ENCODE measurements at regions not wholly inside any gene's neighbourhood (a gene's known extent, or its start where the extent isn't known, plus 50 kb on each side); places are given as distances from the start of the nearest gene placed in this dataset.

DNA sequence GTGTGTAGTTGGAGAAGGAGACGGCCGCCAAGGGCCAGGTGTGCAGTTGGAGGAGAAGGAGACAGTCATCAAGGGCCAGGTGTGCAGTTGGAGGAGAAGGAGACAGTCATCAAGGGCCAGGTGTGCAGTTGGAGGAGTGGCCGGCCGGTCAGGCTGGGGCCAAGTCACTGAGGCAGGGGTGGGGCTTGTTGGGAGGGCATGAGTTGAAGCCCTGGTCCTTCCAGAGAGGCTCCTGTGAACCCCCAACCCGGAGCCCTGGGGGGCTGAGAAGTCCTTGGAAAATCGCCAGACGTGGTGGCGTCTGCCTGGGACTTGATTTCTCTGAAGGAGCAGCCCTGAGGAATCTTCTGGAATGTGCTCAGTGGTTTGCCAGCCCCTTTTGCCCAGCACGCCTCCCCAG, 1320.5 kb downstream of the BRD1 start:
- TF ChIP-seq, protein P1, sequence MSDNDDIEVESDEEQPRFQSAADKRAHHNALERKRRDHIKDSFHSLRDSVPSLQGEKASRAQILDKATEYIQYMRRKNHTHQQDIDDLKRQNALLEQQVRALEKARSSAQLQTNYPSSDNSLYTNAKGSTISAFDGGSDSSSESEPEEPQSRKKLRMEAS (IDR thresholded peaks at IDR 0.05; ENCODE audit: low read depth, low read length) = no peak
- TF ChIP-seq, protein P2, sequence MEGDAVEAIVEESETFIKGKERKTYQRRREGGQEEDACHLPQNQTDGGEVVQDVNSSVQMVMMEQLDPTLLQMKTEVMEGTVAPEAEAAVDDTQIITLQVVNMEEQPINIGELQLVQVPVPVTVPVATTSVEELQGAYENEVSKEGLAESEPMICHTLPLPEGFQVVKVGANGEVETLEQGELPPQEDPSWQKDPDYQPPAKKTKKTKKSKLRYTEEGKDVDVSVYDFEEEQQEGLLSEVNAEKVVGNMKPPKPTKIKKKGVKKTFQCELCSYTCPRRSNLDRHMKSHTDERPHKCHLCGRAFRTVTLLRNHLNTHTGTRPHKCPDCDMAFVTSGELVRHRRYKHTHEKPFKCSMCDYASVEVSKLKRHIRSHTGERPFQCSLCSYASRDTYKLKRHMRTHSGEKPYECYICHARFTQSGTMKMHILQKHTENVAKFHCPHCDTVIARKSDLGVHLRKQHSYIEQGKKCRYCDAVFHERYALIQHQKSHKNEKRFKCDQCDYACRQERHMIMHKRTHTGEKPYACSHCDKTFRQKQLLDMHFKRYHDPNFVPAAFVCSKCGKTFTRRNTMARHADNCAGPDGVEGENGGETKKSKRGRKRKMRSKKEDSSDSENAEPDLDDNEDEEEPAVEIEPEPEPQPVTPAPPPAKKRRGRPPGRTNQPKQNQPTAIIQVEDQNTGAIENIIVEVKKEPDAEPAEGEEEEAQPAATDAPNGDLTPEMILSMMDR (IDR thresholded peaks at IDR 0.05; ENCODE audit: low read depth, low read length) = no peak
- TF ChIP-seq MYC (IDR thresholded peaks at IDR 0.05; ENCODE audit: low read depth, low read length) = no peak
- no peak for TF ChIP-seq POLR2A (IDR thresholded peaks at IDR 0.05; ENCODE audit: extremely low read depth, insufficient read length)

DNA sequence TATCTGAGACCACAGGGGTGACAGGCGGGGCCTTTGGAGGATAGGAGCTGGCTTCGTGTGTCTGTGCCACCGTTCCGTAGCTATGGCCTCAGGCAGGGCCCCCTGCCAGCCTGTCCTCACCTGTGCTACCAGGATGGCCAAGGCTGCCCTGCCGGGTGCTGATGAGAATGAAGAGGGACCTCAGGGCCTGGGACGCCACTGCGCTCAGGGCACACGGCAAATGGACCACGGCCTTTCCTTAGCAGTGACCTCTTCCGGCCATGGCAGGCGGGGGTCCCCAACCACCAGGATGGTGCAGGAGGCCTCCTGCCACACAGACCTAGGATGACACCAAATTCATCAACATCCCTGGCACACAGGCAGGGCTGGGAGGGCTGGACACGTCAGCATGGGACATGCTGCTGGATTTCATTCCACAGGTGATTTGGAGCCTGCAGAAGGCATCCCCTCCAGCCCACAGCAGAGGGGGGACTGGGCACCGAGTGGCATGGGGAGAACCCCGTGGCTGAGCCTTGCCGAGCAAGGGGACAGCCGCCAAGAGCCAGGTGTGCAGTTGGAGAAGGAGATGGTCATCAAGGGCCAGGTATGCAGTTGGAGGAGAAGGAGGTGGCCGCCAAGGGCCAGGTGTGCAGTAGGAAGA, 1321.0 kb downstream of the BRD1 start:
- TF ChIP-seq, protein P1 (IDR thresholded peaks at IDR 0.05; ENCODE audit: low read depth, low read length) = no peak
- TF ChIP-seq, protein P2 (IDR thresholded peaks at IDR 0.05; ENCODE audit: low read depth, low read length) = no peak
- no peak for TF ChIP-seq MYC (IDR thresholded peaks at IDR 0.05; ENCODE audit: low read depth, low read length)
- no peak for DNase-seq (ENCODE audit: low read depth)
- H3K4me3 ChIP-seq (ENCODE audit: low read depth, low read length) = no peak overlapping the region

More for the DNA sequence above, 1320.5 kb downstream of the BRD1 start:
- DNase-seq (ENCODE audit: low read depth) = no peak
- no peak overlapping the region for H3K4me3 ChIP-seq (ENCODE audit: low read depth, low read length)

DNA sequence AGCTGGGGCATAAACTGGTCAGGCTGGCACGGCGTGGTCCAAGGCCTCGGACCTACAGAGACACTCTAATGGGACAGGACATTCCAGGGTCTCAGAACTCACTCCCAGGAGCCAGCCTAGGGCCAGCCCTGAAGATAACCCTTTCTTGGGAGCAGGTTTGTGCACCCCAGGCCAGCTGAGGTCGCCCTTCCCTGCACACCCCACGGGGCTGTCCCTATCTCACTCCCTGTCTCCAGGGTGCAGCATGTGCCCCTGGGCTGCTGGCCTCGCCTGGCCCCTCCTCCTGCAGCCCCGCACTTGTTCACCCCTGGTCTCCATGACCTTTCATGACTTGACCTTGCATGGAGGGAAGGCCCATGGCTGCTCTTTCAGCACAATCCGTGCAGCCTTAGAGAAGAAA, 1321.8 kb downstream of the BRD1 start:
- TF ChIP-seq, protein P2 (IDR thresholded peaks at IDR 0.05; ENCODE audit: low read depth, low read length) = no peak
- TF ChIP-seq, protein P1 (IDR thresholded peaks at IDR 0.05; ENCODE audit: low read depth, low read length) = no peak
- TF ChIP-seq MYC (IDR thresholded peaks at IDR 0.05; ENCODE audit: low read depth, low read length) = no peak
- DNase-seq (ENCODE audit: low read depth) = no peak
- H3K4me3 ChIP-seq (ENCODE audit: low read depth, low read length) = no peak overlapping the region

DNA sequence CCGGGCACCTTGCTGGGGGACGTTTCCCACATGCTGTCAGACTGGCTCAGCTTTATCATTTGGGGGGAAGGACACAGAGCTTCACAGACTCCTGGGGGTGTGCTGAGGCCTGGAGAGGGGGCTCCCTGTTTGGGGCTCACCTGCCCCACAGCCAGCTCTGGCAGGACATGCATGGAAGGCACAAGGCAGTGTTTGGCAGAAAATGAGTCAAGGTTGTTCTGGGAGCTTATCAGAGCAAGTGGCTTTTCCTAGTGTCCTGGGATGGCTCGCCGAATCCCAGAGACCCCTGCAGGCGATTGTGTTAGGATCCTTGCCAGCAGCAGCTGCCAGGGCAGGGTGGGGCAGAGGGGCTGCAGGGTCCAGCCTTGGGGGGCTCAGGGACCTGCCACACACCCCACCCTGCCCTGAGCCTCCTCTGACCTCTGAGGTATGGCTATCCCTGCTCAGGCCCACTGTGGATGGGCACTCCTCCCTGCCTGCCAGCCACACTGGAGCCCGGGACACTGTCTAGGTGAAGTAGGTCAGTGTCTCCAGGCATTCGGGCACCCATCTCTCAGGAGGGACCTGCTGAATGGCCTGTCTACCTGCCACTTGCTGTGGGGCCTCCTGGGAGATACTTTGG, 1323.0 kb downstream of the BRD1 start:
- TF ChIP-seq, protein P1 (IDR thresholded peaks at IDR 0.05; ENCODE audit: low read depth, low read length) = no peak
- TF ChIP-seq POLR2A (IDR thresholded peaks at IDR 0.05; ENCODE audit: extremely low read depth, insufficient read length) (no peak), MYC (IDR thresholded peaks at IDR 0.05; ENCODE audit: low read depth, low read length) (no peak)
- TF ChIP-seq, protein P2 (IDR thresholded peaks at IDR 0.05; ENCODE audit: low read depth, low read length) = no peak
- DNase-seq (ENCODE audit: low read depth) = no peak
- H3K4me3 ChIP-seq (ENCODE audit: low read depth, low read length) = no peak overlapping the region

DNA sequence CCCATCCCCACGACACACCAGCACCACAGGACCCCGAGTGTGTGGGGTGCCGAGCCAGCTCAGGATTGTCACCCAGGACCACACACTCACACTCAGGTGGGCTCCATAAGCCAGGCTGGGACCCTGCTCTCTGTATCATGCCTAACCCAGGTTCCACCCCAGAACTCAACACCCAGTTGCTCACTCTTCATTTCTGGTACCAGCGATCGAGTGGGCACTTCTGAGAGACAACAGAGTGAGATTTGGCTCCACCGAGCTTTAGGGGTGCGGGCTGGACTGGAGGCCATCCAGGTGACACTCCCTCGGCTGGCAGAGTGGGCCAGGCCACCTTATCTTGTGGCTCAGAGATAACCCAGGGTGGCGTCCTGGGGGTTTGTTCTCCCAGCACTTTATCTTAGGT, 1323.8 kb downstream of the BRD1 start:
- no peak for DNase-seq (ENCODE audit: low read depth)
- no peak for TF ChIP-seq MYC (IDR thresholded peaks at IDR 0.05; ENCODE audit: low read depth, low read length)
- TF ChIP-seq, protein P2 (IDR thresholded peaks at IDR 0.05; ENCODE audit: low read depth, low read length) = no peak
- TF ChIP-seq, protein P1 (IDR thresholded peaks at IDR 0.05; ENCODE audit: low read depth, low read length) = no peak
- no peak overlapping the region for H3K4me3 ChIP-seq (ENCODE audit: low read depth, low read length)

Measured in NB4 (cell line).